ENCODE measurements at regions not wholly inside any gene's neighbourhood (a gene's known extent, or its start where the extent isn't known, plus 50 kb on each side); places are given as distances from the start of the nearest gene placed in this dataset.

GRCh38 chr16:5527817-5528216 lies 430.2 kb upstream of the EEF2KMT start:
- H3K36me3 ChIP-seq (ENCODE audit: control insufficient read depth, low read length), result no peaks in the 10 kb centered on the region
- H3K4me1 ChIP-seq (ENCODE audit: control insufficient read depth, low read length), result no peaks in the 10 kb centered on the region
- H3K4me2 ChIP-seq (ENCODE audit: low read length), result no peak overlapping the region
- H3K27me3 ChIP-seq (ENCODE audit: control insufficient read depth, low read length), result no peaks in the 10 kb centered on the region
- no peaks in the 10 kb centered on the region for H3F3A ChIP-seq (ENCODE audit: control insufficient read depth, insufficient read depth)
- H3K9me2 ChIP-seq (replicated peaks; ENCODE audit: control insufficient read depth, low read length), result no peaks in the 10 kb centered on the region
- H3K4me3 ChIP-seq (ENCODE audit: low read length), result no peak overlapping the region
- no peak overlapping the region for H3K27ac ChIP-seq (ENCODE audit: low read depth, low read length)
- no peaks in the 10 kb centered on the region for H3K9me3 ChIP-seq (ENCODE audit: control insufficient read depth, insufficient read depth, low read length)
- H3K79me2 ChIP-seq (ENCODE audit: control insufficient read depth, low read length), result no peaks in the 10 kb centered on the region
- no peaks in the 10 kb centered on the region for H4K20me1 ChIP-seq (ENCODE audit: control insufficient read depth, insufficient read depth, low read depth, low read length)
- TF ChIP-seq CTCF (IDR thresholded peaks at IDR 0.05; ENCODE audit: low read depth, low read length, poor library complexity, severe bottlenecking) (no peak), EZH2phosphoT487 (IDR thresholded peaks at IDR 0.05; ENCODE audit: borderline replicate concordance, low read length) (no peak)

GRCh38 chr16:5526826-5527225 lies 429.2 kb upstream of the EEF2KMT start:
- H3K4me3 ChIP-seq (ENCODE audit: low read length), result no peak overlapping the region
- no peaks in the 10 kb centered on the region for H3K27me3 ChIP-seq (ENCODE audit: control insufficient read depth, low read length)
- no peaks in the 10 kb centered on the region for H3K9me3 ChIP-seq (ENCODE audit: control insufficient read depth, insufficient read depth, low read length)
- H3K27ac ChIP-seq (ENCODE audit: low read depth, low read length), result no peak overlapping the region
- no peaks in the 10 kb centered on the region for H3K36me3 ChIP-seq (ENCODE audit: control insufficient read depth, low read length)
- no peak for TF ChIP-seq CTCF (IDR thresholded peaks at IDR 0.05; ENCODE audit: low read depth, low read length, poor library complexity, severe bottlenecking)
- no peak for TF ChIP-seq EZH2phosphoT487 (IDR thresholded peaks at IDR 0.05; ENCODE audit: borderline replicate concordance, low read length)
- no peak overlapping the region for H3K4me2 ChIP-seq (ENCODE audit: low read length)
- no peaks in the 10 kb centered on the region for H3K4me1 ChIP-seq (ENCODE audit: control insufficient read depth, low read length)
- H3F3A ChIP-seq (ENCODE audit: control insufficient read depth, insufficient read depth), result no peaks in the 10 kb centered on the region
- no peaks in the 10 kb centered on the region for H3K9me2 ChIP-seq (replicated peaks; ENCODE audit: control insufficient read depth, low read length)
- no peaks in the 10 kb centered on the region for H4K20me1 ChIP-seq (ENCODE audit: control insufficient read depth, insufficient read depth, low read depth, low read length)
- no peaks in the 10 kb centered on the region for H3K79me2 ChIP-seq (ENCODE audit: control insufficient read depth, low read length)

- Histone ChIP-seq H3K36me3 (ENCODE audit: control insufficient read depth, low read length) (no peaks in the 10 kb centered on the region), H3K4me1 (ENCODE audit: control insufficient read depth, low read length) (no peaks in the 10 kb centered on the region), H3K4me2 (ENCODE audit: low read length) (no peak overlapping the region), H3K27ac (ENCODE audit: low read depth, low read length) (no peak overlapping the region), H3F3A (ENCODE audit: control insufficient read depth, insufficient read depth) (no peaks in the 10 kb centered on the region), H4K20me1 (ENCODE audit: control insufficient read depth, insufficient read depth, low read depth, low read length) (no peaks in the 10 kb centered on the region), H3K9me2 (replicated peaks; ENCODE audit: control insufficient read depth, low read length) (no peaks in the 10 kb centered on the region), H3K27me3 (ENCODE audit: control insufficient read depth, low read length) (no peaks in the 10 kb centered on the region), H3K79me2 (ENCODE audit: control insufficient read depth, low read length) (no peaks in the 10 kb centered on the region), H3K9me3 (ENCODE audit: control insufficient read depth, insufficient read depth, low read length) (no peaks in the 10 kb centered on the region), H3K4me3 (ENCODE audit: low read length) (no peak overlapping the region)
- TF ChIP-seq EZH2phosphoT487 (IDR thresholded peaks at IDR 0.05; ENCODE audit: borderline replicate concordance, low read length) (no peak), CTCF (IDR thresholded peaks at IDR 0.05; ENCODE audit: low read depth, low read length, poor library complexity, severe bottlenecking) (no peak)
These were observed 426.2 kb upstream of the EEF2KMT start for GRCh38 chr16:5523829-5524228.

GRCh38 chr16:5516115-5516514 lies 418.5 kb upstream of the EEF2KMT start:
- no peaks in the 10 kb centered on the region for H4K20me1 ChIP-seq (ENCODE audit: control insufficient read depth, insufficient read depth, low read depth, low read length)
- peaks cover 4% of the 10 kb centered on the region; the same call in 1 of the 2 replicates for H3K4me1 ChIP-seq (ENCODE audit: control insufficient read depth, low read length)
- H3K4me3 ChIP-seq (ENCODE audit: low read length), result no peak overlapping the region

More at GRCh38 chr16:5516115-5516514, 418.5 kb upstream of the EEF2KMT start:
- H3K4me2 ChIP-seq (ENCODE audit: low read length), result no peak overlapping the region
- H3K79me2 ChIP-seq (ENCODE audit: control insufficient read depth, low read length), result no peaks in the 10 kb centered on the region
- TF ChIP-seq EZH2phosphoT487 (IDR thresholded peaks at IDR 0.05; ENCODE audit: borderline replicate concordance, low read length) (no peak), CTCF (IDR thresholded peaks at IDR 0.05; ENCODE audit: low read depth, low read length, poor library complexity, severe bottlenecking) (no peak)
- H3K9me2 ChIP-seq (replicated peaks; ENCODE audit: control insufficient read depth, low read length), result no peaks in the 10 kb centered on the region
- H3K27me3 ChIP-seq (ENCODE audit: control insufficient read depth, low read length), result no peaks in the 10 kb centered on the region
- no peaks in the 10 kb centered on the region for H3F3A ChIP-seq (ENCODE audit: control insufficient read depth, insufficient read depth)
- H3K36me3 ChIP-seq (ENCODE audit: control insufficient read depth, low read length), result no peaks in the 10 kb centered on the region
- 0 out of 2 replicates have a peak, but pooled peaks cover 8% of the 10 kb centered on the region for H3K9me3 ChIP-seq (ENCODE audit: control insufficient read depth, insufficient read depth, low read length)
- no peak overlapping the region for H3K27ac ChIP-seq (ENCODE audit: low read depth, low read length)
